Activated naive CD8-positive, alpha-beta T cell treated with anti-CD3 and anti-CD28 coated beads, Interleukin-2, amount 10 ng/mL, durations not matched to agents 7 days and 5 days (primary cell): ENCODE measurements at regions not wholly inside any gene's neighbourhood (a gene's known extent, or its start where the extent isn't known, plus 50 kb on each side); places are given as distances from the start of the nearest gene placed in this dataset.

Experiments used
- ATAC-seq: fragments of 150-1000 bp; cut with Tn5 transposase; one replicate; pipeline ENCODE4 v1.10.0; 2021; ENCODE audit warnings: low read depth, moderate library complexity
- POLR2A ChIA-PET: fragments of 350-600 bp; sonication (Branson Sonifier 250); formaldehyde crosslinking; loops from one replicate; lab custom pipeline; 2021; ENCODE audit warnings: antibody characterized with exemption; lab: Charles Lee
- DNase-seq: peaks from one replicate; pipeline ENCODE4 v3.0.0; 2021
- H3K27ac Mint-ChIP-seq: one replicate; pipeline ENCODE4 v1.8.0; 2022; ENCODE audit warnings: mild to moderate bottlenecking, mixed read lengths
- H3K27me3 Mint-ChIP-seq: one replicate; pipeline ENCODE4 v1.8.0; 2022; ENCODE audit warnings: mild to moderate bottlenecking, moderate library complexity, mixed read lengths
- H3K36me3 Mint-ChIP-seq: one replicate; pipeline ENCODE4 v1.8.0; 2021; ENCODE audit warnings: mild to moderate bottlenecking, mixed read lengths
- H3K4me1 Mint-ChIP-seq: one replicate; pipeline ENCODE4 v1.8.0; 2021; ENCODE audit warnings: mixed read lengths
- H3K4me3 Mint-ChIP-seq: one replicate; pipeline ENCODE4 v1.8.0; 2022; ENCODE audit warnings: mild to moderate bottlenecking, moderate library complexity, mixed read lengths
- H3K9me3 Mint-ChIP-seq: one replicate; pipeline ENCODE4 v1.8.0; 2021; ENCODE audit warnings: mixed read lengths

DNA sequence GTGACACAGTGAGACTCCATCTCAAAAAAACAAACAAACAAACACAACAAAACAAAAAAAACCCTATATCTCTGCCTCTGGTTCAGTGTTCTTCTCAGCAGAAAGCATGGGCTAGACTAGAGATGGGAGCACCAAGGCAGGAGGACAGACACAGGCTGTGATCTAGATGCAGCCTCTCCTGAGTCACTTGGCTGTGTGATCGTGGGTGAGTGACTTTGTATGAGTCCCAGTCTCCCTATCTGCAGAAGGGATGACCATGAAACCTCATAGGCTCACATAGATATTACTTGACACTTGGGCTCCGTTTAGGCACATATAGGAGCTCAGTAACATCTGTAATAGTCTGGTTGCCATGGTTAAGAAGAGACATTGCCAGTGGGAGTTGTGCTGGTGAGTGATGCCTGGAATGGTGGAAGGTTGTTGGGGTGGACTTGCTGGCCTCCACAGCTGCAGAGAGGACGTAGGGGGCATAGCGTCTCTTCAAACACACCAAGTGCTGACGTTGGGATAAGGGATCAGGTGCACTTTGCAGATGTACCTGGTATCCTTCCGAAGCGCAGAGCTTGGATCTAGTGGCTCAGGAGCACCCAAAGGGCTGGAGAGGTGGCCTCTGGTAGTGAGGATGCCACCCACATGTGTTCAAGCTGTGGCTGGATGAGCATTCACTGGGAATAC lies 318.9 kb upstream of the HS6ST1 start:
- ATAC-seq, result no peak
- no peaks in the 10 kb centered on the region for H3K36me3 Mint-ChIP-seq
- POLR2A ChIA-PET, result no interaction called here
- DNase-seq, result peak; percentile 6
- no peak overlapping the region for H3K4me3 Mint-ChIP-seq
- H3K4me1 Mint-ChIP-seq, result no peaks in the 10 kb centered on the region
- no peak overlapping the region for H3K27ac Mint-ChIP-seq
- H3K9me3 Mint-ChIP-seq, result no peaks in the 10 kb centered on the region
- peaks cover 17% of the 10 kb centered on the region for H3K27me3 Mint-ChIP-seq

DNA sequence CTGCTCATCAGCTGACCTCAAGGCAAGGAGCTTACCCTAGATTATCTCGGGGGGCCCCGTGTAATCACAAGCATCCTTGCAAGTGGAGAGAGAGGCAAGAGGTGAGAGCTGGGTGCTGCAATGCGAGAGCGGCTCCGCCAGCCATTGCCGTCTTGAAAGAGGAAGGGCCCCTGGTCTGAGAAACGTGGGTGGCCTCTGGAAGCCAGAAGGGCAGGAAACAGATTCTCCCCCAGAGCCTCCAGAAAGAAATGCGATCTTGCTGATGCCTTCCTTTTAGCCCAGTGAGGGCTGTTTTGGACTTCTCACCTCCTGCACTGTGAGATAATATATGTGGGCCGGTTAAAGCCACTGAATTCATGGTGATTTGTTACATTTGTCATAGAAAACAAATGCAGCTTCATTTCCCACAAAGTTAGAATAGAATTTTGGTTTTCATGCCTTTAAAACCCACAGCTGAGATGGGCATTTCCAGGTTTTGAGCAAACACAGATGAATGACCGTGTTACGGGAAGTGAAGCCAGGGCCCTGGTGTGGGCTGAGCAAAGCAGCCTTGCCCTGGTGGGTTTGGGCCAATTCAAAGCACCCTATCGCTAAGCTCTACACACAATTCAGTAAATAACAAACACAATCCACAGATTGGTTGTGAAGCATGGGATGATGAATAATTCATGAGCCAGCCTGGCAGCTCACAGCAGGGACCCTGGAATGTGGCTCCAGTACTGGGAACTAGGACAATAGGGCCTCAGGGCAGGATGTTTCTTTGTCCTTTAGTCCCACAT lies 319.9 kb upstream of the HS6ST1 start:
- H3K27ac Mint-ChIP-seq, result no peak overlapping the region
- POLR2A ChIA-PET, result no interaction called here
- H3K27me3 Mint-ChIP-seq, result peaks cover 16% of the 10 kb centered on the region
- H3K9me3 Mint-ChIP-seq, result no peaks in the 10 kb centered on the region
- ATAC-seq (no peak), DNase-seq (peak; percentile 7)
- no peaks in the 10 kb centered on the region for H3K4me1 Mint-ChIP-seq
- no peak overlapping the region for H3K4me3 Mint-ChIP-seq
- no peaks in the 10 kb centered on the region for H3K36me3 Mint-ChIP-seq

DNA sequence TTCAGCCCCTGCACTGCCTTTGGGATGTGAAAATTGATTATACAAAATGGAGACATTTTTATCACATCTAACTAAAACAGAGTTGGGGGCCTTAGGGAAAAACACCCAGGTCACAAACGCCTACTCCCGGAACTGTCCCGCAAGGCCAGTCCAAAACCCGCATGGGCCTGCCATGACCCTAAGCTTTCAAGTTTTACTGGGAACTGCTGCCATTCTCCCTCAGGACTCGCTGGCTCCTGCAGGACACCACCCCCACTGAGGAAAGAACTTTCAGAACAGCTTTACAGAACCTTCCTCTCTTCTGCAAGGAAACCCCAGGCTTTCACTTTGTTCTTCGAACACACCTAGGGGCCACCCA lies 320.4 kb upstream of the HS6ST1 start:
- POLR2A ChIA-PET, result no interaction called here
- ATAC-seq, result no peak
- Mint-ChIP-seq H3K4me3 (no peak overlapping the region), H3K27me3 (peaks cover 15% of the 10 kb centered on the region), H3K27ac (no peak overlapping the region), H3K9me3 (no peaks in the 10 kb centered on the region), H3K36me3 (no peaks in the 10 kb centered on the region), H3K4me1 (no peaks in the 10 kb centered on the region)
- no peak for DNase-seq

- Mint-ChIP-seq H3K27me3 (peaks cover 15% of the 10 kb centered on the region), H3K36me3 (no peaks in the 10 kb centered on the region), H3K4me1 (peaks cover 2% of the 10 kb centered on the region), H3K9me3 (no peaks in the 10 kb centered on the region), H3K27ac (no peak overlapping the region), H3K4me3 (no peak overlapping the region)
- ATAC-seq (no peak), DNase-seq (peak; percentile 7)
- POLR2A ChIA-PET, result no interaction called here
Observed at GRCh38 chr2:128639693-128640092, 321.0 kb upstream of the HS6ST1 start.

- no peak overlapping the region for H3K4me3 Mint-ChIP-seq
- no peaks in the 10 kb centered on the region for H3K36me3 Mint-ChIP-seq
- H3K9me3 Mint-ChIP-seq, result no peaks in the 10 kb centered on the region
- POLR2A ChIA-PET, result no interaction called here
- DNase-seq (peak; percentile 10), ATAC-seq (no peak)
- H3K27ac Mint-ChIP-seq, result no peak overlapping the region
- H3K27me3 Mint-ChIP-seq, result peaks cover 17% of the 10 kb centered on the region
- H3K4me1 Mint-ChIP-seq, result peaks cover 2% of the 10 kb centered on the region
Observed at GRCh38 chr2:128640166-128640844, 321.6 kb upstream of the HS6ST1 start.

GRCh38 chr2:128640845-128641360 lies 322.2 kb upstream of the HS6ST1 start:
- H3K4me1 Mint-ChIP-seq, result peaks cover 2% of the 10 kb centered on the region
- ATAC-seq (no peak), DNase-seq (peak; percentile 11)
- peaks cover 22% of the 10 kb centered on the region for H3K27me3 Mint-ChIP-seq
- no peaks in the 10 kb centered on the region for H3K36me3 Mint-ChIP-seq
- POLR2A ChIA-PET, result no interaction called here
- no peaks in the 10 kb centered on the region for H3K9me3 Mint-ChIP-seq
- no peak overlapping the region for H3K27ac Mint-ChIP-seq
- no peak overlapping the region for H3K4me3 Mint-ChIP-seq

DNA sequence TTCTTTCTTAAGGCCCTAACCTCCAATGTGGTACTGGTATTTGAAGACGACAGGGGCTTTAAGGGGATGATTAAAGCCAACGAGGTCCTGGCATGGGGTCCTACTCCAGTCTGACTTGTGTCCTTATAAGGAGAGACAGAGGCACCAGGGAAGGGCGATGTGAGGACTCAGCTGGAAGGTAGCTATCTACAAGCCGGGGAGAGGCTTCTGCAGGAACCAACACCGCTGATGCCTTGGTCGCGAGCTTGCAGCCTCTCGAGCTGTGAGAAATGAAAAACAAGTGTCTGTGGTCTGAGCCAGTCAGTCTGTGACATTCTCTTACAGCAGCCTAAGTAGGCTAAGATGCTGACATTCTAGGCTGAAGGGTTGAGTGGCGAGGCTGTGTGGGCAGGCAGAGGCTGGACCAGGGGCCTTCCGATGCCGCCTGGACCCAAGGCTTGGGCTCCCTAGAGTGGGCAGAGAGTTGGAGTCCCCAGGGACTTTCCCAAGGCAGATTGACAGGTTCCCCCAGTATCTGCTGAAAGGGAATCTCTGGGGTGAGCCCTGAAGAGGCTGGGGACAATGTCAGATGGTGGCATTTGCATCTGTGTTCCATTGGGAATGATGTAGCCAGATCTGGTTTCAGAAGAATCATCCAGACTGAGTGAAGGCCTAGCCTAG lies 322.9 kb upstream of the HS6ST1 start:
- Mint-ChIP-seq H3K4me1 (peaks cover 2% of the 10 kb centered on the region), H3K9me3 (no peaks in the 10 kb centered on the region), H3K4me3 (no peak overlapping the region), H3K27me3 (peaks cover 22% of the 10 kb centered on the region), H3K27ac (no peak overlapping the region), H3K36me3 (no peaks in the 10 kb centered on the region)
- POLR2A ChIA-PET, result no interaction called here
- DNase-seq (peak; percentile 5), ATAC-seq (no peak)

DNA sequence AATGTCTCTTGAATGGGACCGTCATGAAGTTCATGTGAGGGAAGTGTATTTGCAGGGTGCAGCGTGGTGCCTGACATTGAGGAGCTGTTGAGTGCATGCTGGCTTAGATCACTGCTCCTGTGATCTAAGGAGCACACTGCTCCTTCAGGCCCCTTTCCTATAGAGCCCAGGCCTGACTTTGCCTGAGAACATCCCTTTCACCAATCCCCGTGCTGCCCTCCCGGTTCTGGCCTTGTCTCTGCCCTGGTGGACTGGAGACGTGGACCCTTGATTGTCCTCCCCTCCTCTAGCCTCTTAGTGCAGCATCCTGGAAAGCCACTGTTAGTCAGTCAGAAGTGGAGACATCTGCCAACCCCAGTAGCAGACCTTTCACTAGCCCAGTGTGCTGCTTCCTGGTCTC lies 323.6 kb upstream of the HS6ST1 start:
- Mint-ChIP-seq H3K4me3 (no peak overlapping the region), H3K9me3 (no peaks in the 10 kb centered on the region), H3K36me3 (no peaks in the 10 kb centered on the region), H3K4me1 (peaks cover 2% of the 10 kb centered on the region), H3K27ac (no peak overlapping the region), H3K27me3 (peaks cover 25% of the 10 kb centered on the region)
- ATAC-seq (no peak), DNase-seq (peak; percentile 12)
- POLR2A ChIA-PET, result no interaction called here

DNA sequence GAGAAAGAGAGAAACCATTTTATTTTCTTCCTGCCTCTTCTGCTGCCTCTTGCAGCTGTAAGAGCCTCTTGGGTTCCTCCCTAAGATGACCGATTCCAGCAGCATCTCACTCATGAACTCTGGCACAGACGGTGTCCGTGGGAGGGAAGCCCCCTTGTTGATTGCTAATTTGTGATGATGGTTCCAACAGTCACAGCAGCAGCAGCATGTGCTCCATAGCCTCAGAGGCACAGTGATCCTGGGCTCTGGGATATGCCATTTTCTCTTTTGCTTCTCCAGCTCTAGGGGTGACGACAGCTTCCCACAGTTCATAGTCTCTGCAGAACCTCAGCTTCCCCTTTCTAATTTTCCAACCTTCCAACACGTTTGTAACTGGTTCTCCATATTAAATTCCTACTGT lies 324.2 kb upstream of the HS6ST1 start:
- H3K4me3 Mint-ChIP-seq, result no peak overlapping the region
- DNase-seq (no peak), ATAC-seq (no peak)
- H3K27ac Mint-ChIP-seq, result no peak overlapping the region
- POLR2A ChIA-PET, result no interaction called here
- H3K36me3 Mint-ChIP-seq, result no peaks in the 10 kb centered on the region
- H3K27me3 Mint-ChIP-seq, result peaks cover 29% of the 10 kb centered on the region
- H3K4me1 Mint-ChIP-seq, result peaks cover 2% of the 10 kb centered on the region
- no peaks in the 10 kb centered on the region for H3K9me3 Mint-ChIP-seq

DNA sequence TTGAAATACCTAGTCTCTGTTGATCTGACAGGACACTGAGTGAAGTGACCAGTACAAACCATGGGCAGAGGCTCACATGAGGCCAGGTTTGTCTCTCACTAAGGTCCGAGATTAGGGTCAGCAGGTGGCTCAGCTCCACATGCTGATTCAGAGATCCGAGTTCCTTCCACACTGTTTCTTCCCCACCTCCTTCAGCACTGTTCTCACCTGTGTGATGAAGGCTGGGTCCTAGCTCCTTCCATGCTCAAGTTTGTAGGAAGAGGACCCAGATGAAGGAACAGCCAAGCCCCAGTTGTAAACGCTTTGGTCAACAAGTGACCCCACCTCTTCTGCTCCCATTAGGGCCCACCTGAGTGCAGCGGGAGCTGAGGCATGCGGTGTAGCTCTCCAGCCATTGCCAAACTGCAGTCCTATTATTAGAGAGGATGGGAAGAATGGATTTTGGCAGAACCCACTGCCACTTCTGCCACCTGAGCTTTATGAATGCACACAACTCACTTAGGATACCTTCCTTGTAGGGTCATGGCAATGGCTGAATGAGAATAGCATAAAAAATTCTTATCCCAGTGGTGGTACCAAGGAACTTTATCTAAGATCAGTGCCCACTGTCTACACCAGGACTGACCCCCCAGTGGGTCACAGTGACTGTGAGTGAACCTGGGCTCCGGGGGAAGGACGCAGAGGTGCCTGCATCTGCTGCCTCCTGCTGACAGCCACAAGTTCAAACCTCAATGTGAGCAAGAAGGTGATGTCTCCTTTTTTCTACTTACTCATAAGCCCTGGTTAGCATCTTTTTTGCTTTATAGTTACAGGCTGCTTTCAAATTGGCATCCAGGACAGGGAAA lies 324.8 kb upstream of the HS6ST1 start:
- H3K9me3 Mint-ChIP-seq, result no peaks in the 10 kb centered on the region
- no peak for ATAC-seq
- DNase-seq, result peak; percentile 5

GRCh38 chr2:128644156-128644555 lies 325.5 kb upstream of the HS6ST1 start:
- Mint-ChIP-seq H3K36me3 (no peaks in the 10 kb centered on the region), H3K9me3 (no peaks in the 10 kb centered on the region), H3K4me3 (no peak overlapping the region), H3K4me1 (peaks cover 2% of the 10 kb centered on the region), H3K27me3 (peaks cover 31% of the 10 kb centered on the region), H3K27ac (no peak overlapping the region)
- no peak for ATAC-seq
- POLR2A ChIA-PET, result no interaction called here
- DNase-seq, result no peak

More for the DNA sequence above, 324.8 kb upstream of the HS6ST1 start:
- Mint-ChIP-seq H3K27me3 (peaks cover 29% of the 10 kb centered on the region), H3K4me1 (peaks cover 2% of the 10 kb centered on the region), H3K27ac (no peak overlapping the region), H3K4me3 (no peak overlapping the region), H3K36me3 (no peaks in the 10 kb centered on the region)
- POLR2A ChIA-PET, result no interaction called here

GRCh38 chr2:128644718-128645256 lies 326.1 kb upstream of the HS6ST1 start:
- peaks cover 31% of the 10 kb centered on the region for H3K27me3 Mint-ChIP-seq
- no peak overlapping the region for H3K4me3 Mint-ChIP-seq
- no peaks in the 10 kb centered on the region for H3K9me3 Mint-ChIP-seq
- no peak overlapping the region for H3K27ac Mint-ChIP-seq
- DNase-seq (no peak), ATAC-seq (no peak)
- POLR2A ChIA-PET, result no interaction called here
- H3K4me1 Mint-ChIP-seq, result peaks cover 2% of the 10 kb centered on the region
- H3K36me3 Mint-ChIP-seq, result no peaks in the 10 kb centered on the region
